DMS114 treated with DMSO at 0.1 percent for 48 hours (cell line): ENCODE measurements at regions not wholly inside any gene's neighbourhood (a gene's known extent, or its start where the extent isn't known, plus 50 kb on each side); places are given as distances from the start of the nearest gene placed in this dataset.
A peak's percentile ranks its signal among the peaks of the same experiment; 100 is the strongest.

Source experiments
- DNase-seq: peaks from one replicate; lab custom pipeline; 2025; ENCODE audit not compliant: unreplicated experiment; lab: John Stamatoyannopoulos, UW

- no peak for DNase-seq
These were observed 51.5 kb downstream of the IRAG1 start for GRCh38 chr11:10641912-10642697.

GRCh38 chr11:10641177-10641911 is 52.2 kb downstream of the IRAG1 start:
- no peak for DNase-seq

DNA sequence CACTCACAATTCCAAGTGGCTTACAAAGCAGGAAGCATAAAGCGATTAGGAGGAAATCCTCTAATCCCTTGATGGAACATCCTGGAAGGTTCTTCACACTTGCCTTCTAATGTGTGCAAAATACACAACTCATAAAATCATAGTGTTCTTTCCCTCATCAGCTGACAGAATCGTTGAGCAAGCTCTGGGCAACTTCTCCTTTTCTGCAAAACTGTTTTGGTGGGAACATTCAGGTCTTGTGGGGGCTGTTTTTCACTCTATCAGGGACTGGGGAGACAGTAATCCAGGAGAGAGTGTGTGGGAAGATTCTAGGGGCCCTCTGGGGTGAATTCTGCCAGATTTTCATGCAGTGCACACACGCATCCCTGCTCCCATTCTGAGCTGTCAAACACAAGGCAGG is 53.2 kb downstream of the IRAG1 start:
- no peak for DNase-seq

DNA sequence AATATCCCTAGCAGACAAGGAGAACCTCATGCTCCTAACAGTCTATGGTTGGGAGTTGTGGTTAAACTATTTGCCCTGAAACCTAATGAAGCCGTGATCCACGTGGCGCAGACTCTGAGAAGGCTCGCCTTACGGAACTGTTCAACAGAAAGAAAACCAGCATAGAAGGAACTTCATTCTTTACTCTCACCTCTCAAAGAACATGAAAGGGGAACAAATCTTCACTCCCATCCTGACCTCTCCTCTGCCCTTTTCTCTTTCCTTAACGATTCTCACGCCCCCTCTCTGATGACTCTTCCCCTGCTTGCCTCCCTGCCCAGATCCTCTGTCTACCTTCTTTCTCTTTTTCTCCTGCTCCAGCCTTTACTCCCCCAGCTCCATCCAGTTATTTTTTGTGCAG is 54.2 kb downstream of the IRAG1 start:
- DNase-seq: no peak

DNA sequence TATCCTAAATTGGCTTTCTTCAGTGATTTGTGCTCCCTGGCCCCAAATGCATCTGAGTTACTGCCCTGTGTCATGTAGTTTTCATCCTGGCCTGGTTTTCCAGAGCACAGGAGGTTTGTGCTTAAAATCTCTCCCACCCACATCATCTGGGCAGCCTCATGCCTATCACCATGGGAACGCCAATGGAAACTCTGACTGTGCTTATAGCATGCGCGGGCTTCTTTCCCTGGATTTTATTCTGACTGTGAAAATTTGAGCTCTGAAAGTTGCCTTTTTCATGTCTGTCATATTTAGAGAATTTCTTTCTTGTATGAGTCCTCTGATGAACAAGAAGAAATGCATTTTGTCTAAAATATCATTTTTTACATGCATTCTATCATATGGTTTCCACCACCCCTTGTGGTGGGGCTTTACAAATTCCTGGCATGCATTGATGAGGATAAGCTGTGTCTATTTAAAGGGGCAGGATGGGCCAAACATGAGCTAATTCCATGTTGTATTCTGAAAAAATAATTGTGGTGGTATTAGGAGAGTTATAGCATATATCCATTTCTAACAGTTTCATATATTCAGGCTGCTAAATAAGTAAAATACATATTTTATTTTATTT is 55.1 kb downstream of the IRAG1 start:
- DNase-seq: no peak

GRCh38 chr11:10637731-10638151 is 55.8 kb downstream of the IRAG1 start:
- DNase-seq: no peak

GRCh38 chr11:10634407-10634806 is 59.1 kb downstream of the IRAG1 start:
- DNase-seq: no peak

GRCh38 chr11:10633261-10633660 is 60.3 kb downstream of the IRAG1 start:
- no peak for DNase-seq

DNA sequence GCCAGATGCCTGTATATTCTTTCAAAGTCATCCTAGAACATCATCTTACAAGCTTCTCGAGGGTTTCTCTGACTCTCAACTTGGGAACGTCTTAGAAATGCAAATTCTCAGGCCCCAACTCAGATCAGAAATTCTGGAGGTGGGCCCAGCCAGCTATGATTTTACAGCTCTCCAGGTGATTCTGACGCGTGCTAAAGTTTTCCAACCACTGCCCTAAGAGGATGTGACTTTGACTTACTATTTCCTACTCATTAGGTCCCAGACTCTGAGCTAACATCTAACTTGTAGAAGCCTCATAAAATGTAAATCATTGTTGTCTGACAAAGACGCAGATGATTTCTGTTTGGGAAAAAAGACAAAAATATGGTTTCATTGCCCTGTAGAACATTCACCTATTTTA is 61.1 kb downstream of the IRAG1 start:
- no peak for DNase-seq

DNA sequence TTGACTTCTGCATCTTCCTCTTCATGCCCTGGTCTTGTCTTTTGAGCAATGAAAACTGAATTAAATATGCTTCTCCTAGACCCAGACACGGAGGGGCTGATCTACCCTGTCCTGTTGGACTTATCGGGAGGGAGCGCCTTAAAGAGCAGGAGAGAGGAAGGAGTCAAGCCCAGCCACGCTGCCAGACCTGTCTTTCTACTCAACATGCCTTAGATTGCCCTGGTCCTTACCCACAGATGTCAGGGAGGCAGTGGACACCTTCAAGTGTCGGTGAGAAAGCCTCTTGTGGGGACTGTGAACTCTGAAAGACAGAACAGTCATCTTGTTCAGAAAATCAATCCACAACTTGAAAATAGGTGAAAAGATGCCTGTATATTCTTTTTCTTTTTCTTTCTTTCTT is 61.8 kb downstream of the IRAG1 start:
- no peak for DNase-seq

GRCh38 chr11:10629411-10630002 is 61.0 kb upstream of the LYVE1 start:
- DNase-seq: no peak

DNA sequence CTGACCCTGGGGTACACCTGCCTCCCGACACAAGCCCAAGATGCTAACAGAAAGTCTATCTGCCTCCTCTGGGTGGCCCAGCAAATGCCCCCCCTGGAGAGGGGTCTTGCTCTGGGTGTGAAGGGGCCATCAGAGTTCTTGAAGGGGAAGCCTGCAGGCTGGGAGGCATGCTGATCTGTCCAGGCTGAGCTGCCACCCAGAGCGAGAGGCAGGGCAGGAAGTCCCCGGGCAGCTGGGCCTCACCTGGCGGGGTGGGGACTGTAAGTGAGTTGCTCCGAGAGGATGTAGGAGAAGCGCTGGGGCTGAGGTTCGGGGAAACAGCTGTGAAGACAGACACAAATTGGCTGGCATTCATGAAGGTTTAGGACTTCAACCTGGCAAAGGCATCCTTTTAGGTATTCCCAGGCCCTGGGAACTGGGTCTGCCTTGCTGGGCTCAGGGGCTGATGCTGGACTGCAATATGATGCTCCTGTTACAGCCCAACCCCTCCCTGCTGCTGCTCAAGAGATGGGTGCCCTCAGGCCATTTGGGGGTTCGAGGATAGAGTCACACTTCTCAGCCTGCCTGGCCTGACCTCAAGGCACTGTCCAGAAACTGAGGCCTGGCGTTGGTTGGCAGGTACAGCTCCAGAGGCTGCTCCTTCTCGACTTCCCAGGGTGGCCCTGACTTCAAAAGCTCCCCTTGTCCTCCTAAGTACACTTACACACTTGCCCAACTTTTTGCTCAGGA is 60.2 kb upstream of the LYVE1 start:
- DNase-seq: no peak

DNA sequence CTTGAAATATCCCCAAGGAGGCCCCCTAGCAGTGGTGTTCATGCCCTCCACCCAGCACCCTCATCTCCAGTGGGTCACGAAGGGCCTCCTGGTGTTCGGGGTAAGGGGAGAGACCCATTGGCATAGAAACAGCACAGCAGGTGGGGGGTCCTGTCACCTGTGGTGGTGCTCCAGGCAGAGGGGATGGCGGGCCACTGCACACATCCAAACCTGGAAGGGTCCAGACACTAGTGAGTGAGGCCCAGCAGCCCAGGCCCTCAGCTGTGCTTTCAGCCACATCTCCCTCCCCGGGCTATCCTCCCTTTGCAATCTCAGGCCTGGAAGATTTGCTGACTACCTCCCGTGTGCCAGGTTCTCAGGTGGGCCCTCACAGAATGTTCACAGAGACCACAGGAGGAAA is 59.4 kb upstream of the LYVE1 start:
- DNase-seq: no peak

DNA sequence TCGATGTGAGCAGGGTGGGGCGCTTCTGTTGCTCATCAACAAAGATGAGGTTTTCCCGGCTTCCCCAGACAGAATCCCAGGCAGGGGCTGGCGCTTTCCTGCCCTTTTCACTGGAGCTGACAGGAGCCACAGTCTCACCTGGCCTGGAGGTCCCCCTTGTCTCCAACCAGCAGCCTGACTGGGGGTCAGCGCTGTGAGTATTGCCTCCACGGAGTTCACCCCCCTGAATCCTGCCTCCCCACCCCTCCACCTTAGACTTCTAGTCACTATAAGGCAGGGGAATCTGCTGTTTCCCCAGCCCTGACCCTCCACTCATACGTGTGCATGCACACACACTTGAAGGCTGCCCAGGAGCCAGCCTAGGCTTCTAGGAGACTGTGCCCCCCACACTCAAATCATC is 58.8 kb upstream of the LYVE1 start:
- DNase-seq: no peak

DNA sequence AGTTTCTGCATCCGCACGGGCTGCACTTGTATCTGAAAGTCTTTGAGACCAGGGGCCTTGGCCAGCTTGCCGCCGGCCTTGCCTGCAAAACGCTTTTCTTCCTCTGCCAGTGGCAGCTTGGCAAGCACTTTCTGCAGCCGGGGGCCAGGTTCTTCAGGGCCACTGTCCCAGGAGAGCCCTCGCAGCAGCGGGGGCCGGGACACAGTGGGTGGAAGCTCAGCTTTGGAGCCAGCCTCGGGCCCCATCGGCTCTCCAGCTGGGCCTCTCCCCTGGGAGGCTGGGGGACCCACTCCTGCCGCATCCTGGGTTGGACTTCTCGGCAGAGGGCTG is 57.5 kb upstream of the LYVE1 start:
- DNase-seq: no peak

GRCh38 chr11:10625281-10625981 is 57.0 kb upstream of the LYVE1 start:
- no peak for DNase-seq

DNA sequence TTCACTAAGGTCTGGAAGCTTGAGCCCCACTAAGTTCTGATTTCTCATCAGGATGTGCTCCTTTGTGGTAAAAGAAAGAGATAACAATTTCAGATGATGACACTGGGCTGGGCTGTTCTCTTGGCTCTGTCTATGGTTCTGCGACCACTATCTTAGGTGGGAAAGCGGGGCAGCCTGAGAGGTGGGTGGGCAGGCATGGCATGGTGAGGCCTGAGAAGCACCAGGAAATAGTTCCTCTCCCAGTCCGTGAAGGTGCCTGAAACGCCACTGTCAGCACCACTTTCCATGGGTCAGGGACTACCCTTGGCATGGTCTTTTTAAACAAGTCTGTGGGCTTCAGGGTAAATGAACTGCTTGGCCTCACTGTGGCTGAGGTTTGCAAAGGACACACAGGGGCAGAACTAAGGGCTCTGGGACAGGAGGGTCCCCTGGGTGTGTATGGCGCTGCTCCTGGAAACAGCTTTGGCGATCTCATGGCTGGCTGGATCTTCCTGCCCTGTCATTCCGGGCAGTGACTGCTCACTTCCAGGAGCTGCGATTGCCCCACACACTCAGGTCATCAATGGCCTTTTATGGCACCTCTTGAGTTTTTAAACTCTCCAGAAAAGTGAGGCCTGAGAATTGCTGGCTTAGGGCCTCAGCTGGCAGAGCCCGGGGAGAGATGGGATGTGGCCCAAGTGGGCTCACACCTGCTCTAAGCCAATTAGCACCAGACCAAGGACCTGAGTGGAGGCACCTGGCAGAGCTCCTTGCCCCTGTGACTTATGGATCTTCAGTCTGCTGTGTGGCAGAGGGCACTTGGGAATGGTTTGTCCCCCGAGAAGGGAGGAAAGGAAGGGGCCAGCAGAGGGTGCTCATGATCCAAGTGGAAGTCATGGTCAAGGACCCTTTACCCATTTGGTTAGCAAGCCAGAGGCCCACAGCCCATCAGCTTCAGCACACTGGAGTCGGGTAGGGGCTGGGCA is 55.6 kb upstream of the LYVE1 start:
- DNase-seq: peak; percentile 1

DNA sequence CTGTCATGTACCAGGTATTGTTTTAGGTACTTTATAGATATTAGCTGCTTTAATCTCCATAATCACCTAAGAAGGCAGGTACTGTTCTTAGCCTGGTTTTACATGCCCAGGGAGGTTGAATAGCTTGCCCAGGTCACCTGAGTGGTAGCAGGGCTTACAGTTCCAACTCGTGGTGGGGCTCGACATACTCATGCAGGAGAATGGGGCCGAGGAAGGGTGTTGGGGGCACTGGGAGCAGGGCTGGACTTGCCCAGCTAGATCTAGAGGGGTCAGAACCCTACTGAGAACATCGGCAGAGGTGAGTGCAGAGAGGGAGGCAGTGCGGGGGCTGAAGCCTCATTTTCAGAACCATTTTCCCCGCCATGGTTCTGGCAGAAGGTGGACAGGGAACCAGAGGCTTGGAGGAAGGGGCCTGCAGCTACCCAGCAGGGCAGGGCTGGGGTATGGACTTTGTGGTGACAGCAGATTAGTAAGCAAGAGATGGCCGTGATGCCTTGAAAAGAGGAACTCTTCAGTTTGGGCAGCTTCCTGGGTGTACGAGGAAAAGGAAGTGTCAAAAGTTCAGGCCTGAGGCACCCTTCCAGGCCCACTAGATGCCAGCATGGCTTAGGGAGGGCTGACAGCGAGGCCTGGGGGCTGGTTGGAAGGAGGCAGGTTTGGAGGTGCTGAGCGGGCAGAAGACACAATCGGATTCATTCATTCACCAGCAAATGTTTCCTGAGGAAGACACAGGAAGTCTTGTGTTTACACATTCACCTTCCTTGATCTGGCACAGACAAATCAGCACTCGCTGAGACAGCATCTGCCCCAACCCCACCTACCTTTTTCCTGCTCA is 54.7 kb upstream of the LYVE1 start:
- DNase-seq: no peak

- no peak for DNase-seq
These were observed 53.6 kb upstream of the LYVE1 start for GRCh38 chr11:10622108-10622507.
